Breast epithelium (tissue), 4 donors: ENCODE measurements at regions not wholly inside any gene's neighbourhood (a gene's known extent, or its start where the extent isn't known, plus 50 kb on each side); places are given as distances from the start of the nearest gene placed in this dataset.

ENCODE experiments used
- DNase-seq, 2 donors: peaks; one replicate each; pipeline ENCODE4 v3.0.0-alpha.2; 2019; ENCODE audit warnings: low spot score in 2 of 2
- H3K27ac ChIP-seq, 2 donors: fragments of 200-600 bp; sonication (generic) in 1 of 2; one replicate each; pipeline ENCODE4 v1.5.1; 2016 to 2019; ENCODE audit warnings: mild to moderate bottlenecking in 1 of 2
- H3K27me3 ChIP-seq, 2 donors: fragments of 200-600 bp; sonication (generic) in 1 of 2; one replicate each; pipeline versions ENCODE4 v1.5.1 to v1.6.0; 2017 to 2019; ENCODE audit warnings: control low read depth in 1 of 2, mild to moderate bottlenecking in 1 of 2
- H3K36me3 ChIP-seq: fragments of 200-600 bp; one replicate; pipeline ENCODE4 v1.5.1; 2019
- H3K4me1 ChIP-seq, 2 donors: fragments of 200-600 bp; sonication (generic); one replicate each; pipeline ENCODE4 v1.5.1; 2016 to 2019; ENCODE audit warnings: control low read depth in 1 of 2
- H3K4me3 ChIP-seq, 3 donors: fragments of 200-600 bp; sonication (generic); 1 replicate in 2 of 3; 2 replicates in 1 of 3; pipeline ENCODE4 v1.5.1; 2016 to 2019; ENCODE audit warnings: mild to moderate bottlenecking in 3 of 3, moderate library complexity in 2 of 3
- H3K9me3 ChIP-seq, 2 donors: fragments of 200-600 bp; sonication (generic) in 1 of 2; one replicate each; pipeline ENCODE4 v1.5.1; 2016 to 2019; ENCODE audit warnings: control low read depth in 1 of 2
- POLR2A ChIP-seq: fragments of 450-650 bp; IDR thresholded peaks from one replicate; pipeline ENCODE4 v1.6.1; 2016; ENCODE audit warnings: antibody characterized with exemption, mild to moderate bottlenecking, moderate library complexity
- POLR2AphosphoS5 ChIP-seq, 3 donors: sonication (generic); formaldehyde crosslinking; IDR thresholded peaks; one replicate each; pipeline ENCODE4 v1.6.1; 2017; ENCODE audit warnings: antibody characterized with exemption in 3 of 3
- intact Hi-C: fragments of 100-400 bp; cut with DNase I; formaldehyde crosslinking; loops from one replicate; pipeline ENCODE4 v1.15.1; 2023; ENCODE audit warnings: low total_unique reads
- TF ChIP-seq, protein P1 (sequence below), 3 donors: fragments of 450-650 bp; IDR thresholded peaks; one replicate each; pipeline ENCODE4 v1.5.1; 2016 to 2017; ENCODE audit warnings: antibody characterized with exemption in 3 of 3, mild to moderate bottlenecking in 3 of 3, moderate library complexity in 3 of 3

DNA sequence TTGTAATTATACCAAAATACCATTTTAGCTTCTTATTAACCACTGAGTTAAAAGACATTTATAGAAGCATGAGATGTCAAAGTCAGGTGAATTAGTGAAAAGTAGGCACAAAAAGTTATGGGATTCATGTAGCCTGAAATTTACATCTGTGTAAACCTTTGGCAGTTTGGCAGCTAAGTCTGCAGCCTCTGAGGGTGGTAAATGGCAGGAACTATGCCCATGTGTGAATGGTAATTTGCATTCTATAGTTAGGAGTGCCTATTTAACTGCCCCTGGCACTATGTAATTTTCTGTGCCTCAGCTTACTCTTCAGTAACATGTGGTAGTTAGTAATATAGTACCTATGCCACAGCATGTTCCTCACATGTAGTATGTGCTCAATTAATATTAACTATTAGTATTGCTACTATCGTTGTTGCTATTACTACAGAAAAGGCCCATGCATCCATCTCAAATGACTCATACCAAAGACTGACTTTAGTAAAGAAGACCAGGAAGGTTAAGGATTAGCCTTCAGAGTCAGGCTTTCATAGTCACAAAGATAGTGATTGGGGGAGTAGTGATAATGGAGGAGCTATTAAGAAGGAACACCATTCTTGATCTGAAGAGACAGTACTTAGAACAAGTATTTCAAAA is 258.7 kb upstream of the BTG1 start:
- no peaks in the 10 kb centered on the region for H3K4me1 ChIP-seq
- no peak overlapping the region for H3K27ac ChIP-seq
- H3K9me3 ChIP-seq, result peaks cover 0 to 7% of the 10 kb centered on the region in 2 donors
- H3K36me3 ChIP-seq, result no peaks in the 10 kb centered on the region
- intact Hi-C loops, result no loop called here
- H3K4me3 ChIP-seq, result no peak overlapping the region
- TF ChIP-seq, protein P1, sequence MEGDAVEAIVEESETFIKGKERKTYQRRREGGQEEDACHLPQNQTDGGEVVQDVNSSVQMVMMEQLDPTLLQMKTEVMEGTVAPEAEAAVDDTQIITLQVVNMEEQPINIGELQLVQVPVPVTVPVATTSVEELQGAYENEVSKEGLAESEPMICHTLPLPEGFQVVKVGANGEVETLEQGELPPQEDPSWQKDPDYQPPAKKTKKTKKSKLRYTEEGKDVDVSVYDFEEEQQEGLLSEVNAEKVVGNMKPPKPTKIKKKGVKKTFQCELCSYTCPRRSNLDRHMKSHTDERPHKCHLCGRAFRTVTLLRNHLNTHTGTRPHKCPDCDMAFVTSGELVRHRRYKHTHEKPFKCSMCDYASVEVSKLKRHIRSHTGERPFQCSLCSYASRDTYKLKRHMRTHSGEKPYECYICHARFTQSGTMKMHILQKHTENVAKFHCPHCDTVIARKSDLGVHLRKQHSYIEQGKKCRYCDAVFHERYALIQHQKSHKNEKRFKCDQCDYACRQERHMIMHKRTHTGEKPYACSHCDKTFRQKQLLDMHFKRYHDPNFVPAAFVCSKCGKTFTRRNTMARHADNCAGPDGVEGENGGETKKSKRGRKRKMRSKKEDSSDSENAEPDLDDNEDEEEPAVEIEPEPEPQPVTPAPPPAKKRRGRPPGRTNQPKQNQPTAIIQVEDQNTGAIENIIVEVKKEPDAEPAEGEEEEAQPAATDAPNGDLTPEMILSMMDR (IDR thresholded peaks at IDR 0.05), result no peak
- TF ChIP-seq POLR2AphosphoS5 (IDR thresholded peaks at IDR 0.05) (no peak), POLR2A (no peak)
- DNase-seq, result no peak
- no peaks in the 10 kb centered on the region for H3K27me3 ChIP-seq

DNA sequence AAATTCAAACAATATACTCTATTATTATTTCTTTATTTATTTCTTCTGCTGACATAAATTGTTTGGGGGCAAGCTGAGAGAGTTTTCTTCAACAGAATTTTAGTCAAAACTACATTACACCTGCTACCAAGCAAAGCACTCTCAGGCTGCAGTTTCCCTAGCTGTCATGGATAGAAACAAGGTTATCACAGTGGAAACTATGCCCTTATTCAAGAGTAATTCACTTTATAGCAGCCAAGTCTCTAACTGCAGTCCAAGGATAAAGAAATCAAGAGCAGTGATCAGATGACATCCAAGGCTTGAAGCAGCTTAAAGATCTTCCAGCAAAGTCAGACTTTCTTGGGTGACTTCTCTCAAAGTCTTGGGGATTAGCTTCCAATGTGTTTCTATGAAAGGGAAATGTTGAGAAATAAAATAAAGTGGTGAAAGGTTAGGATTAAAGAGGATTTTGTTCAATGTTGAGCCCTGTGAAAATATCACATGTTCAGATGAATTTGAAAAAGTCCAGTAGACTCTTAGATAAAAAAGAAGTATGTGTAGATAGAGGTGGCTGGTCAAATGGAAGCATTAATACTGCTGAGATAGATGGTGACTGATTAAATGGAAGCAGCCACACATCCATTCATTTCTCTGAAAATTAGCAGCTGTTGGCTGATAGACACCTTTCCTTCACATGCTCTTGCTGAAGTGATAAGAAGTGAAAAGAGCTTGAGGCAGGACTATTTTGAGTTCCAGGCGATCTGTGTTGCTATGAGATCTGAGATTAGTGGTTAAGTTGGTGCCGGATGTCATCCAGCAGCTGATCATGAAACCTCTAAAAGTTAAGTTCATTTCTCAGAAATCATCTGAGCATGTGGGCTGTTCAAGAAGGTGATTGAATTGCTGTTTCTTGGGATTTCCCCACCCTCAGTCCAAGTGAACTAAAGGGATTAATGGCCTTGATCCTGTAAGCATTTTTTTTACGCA is 257.8 kb upstream of the BTG1 start:
- no peaks in the 10 kb centered on the region for H3K36me3 ChIP-seq
- no peak overlapping the region for H3K27ac ChIP-seq
- no peaks in the 10 kb centered on the region for H3K4me1 ChIP-seq
- H3K27me3 ChIP-seq, result no peaks in the 10 kb centered on the region
- no peak for TF ChIP-seq POLR2A
- TF ChIP-seq POLR2AphosphoS5 (IDR thresholded peaks at IDR 0.05), result no peak
- TF ChIP-seq, protein P1 (IDR thresholded peaks at IDR 0.05), result no peak
- DNase-seq, result no peak
- no peak overlapping the region for H3K4me3 ChIP-seq
- intact Hi-C loops, result no loop called here
- H3K9me3 ChIP-seq, result peaks cover 0 to 7% of the 10 kb centered on the region in 2 donors

DNA sequence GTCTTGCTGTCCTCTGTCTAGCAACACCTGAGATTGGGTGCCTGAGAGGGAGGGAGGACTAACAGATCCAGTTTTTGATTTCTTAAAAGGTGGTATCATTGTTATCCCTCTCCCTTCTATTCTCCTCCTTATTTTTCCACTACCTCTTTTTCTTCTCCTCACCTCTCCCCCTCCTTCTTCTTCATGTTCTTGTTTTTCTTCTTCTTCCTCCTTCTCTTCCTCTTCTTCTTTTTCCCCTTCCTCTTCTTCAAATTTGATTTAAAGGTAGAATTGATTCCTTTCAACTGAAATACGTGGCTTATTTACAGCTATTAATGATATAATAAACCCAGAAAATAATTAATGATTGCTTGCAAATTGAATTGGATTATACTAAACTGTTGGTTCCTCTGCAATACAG is 256.8 kb upstream of the BTG1 start:
- H3K9me3 ChIP-seq, result no peaks in the 10 kb centered on the region
- H3K4me1 ChIP-seq, result no peaks in the 10 kb centered on the region
- H3K27me3 ChIP-seq, result no peaks in the 10 kb centered on the region
- intact Hi-C loops, result no loop called here
- H3K4me3 ChIP-seq, result no peak overlapping the region
- TF ChIP-seq, protein P1 (IDR thresholded peaks at IDR 0.05), result no peak
- no peak for TF ChIP-seq POLR2AphosphoS5 (IDR thresholded peaks at IDR 0.05)
- no peak for TF ChIP-seq POLR2A
- no peak overlapping the region for H3K27ac ChIP-seq
- no peaks in the 10 kb centered on the region for H3K36me3 ChIP-seq
- DNase-seq, result no peak

DNA sequence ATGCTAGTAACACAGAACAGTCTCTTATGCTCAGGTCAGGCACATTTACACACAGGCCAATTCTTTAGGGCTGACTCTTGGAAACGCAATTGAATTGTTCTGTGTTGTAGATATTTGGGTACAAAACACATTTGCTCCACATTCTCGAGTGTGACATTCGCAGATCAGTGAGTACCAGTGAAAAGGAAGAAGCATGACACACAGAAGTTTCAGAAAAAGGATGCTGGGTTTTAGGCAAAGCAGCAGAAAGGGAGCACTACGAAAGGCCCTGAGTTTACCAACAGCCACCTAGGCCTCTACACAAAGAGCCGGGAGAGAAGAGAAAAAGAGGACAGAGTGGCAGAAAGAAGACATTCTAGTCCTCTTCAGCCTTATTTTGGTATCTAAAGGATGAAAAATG is 254.4 kb upstream of the BTG1 start:
- Histone ChIP-seq H3K4me3 (no peak overlapping the region), H3K9me3 (no peaks in the 10 kb centered on the region), H3K36me3 (no peaks in the 10 kb centered on the region), H3K4me1 (no peaks in the 10 kb centered on the region), H3K27me3 (no peaks in the 10 kb centered on the region), H3K27ac (no peak overlapping the region)
- DNase-seq, result no peak
- TF ChIP-seq POLR2A (no peak), POLR2AphosphoS5 (IDR thresholded peaks at IDR 0.05) (no peak)
- TF ChIP-seq, protein P1 (IDR thresholded peaks at IDR 0.05), result no peak
- intact Hi-C loops, result no loop called here
